ENCODE measurements at regions not wholly inside any gene's neighbourhood (a gene's known extent, or its start where the extent isn't known, plus 50 kb on each side); places are given as distances from the start of the nearest gene placed in this dataset.
"Not testable (repeated sequence)": the region's sequence is repeated elsewhere in the genome, so short reads cannot be mapped to it uniquely, and the experiment has no call there.

DNA sequence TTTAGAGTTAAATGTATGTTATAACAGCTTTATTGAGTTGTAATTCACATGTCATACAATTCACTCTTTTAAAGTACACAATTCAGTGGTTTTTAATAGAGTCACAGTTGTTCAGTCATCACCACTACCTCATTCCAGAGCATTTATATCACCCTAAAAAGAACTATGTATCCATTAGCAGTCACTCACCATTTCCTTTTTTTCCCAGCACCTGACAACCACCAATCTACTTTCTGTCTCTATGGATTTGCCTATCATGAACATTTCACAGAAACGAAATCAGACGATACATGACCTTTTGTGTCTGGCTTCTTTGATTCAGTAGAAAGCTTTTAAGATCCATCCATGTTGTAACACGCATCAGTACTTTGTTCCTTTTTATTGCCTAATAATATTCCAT lies 52.9 kb upstream of the FRAS1 start:
- no peaks in the 10 kb centered on the region for H3K9me3 Mint-ChIP-seq
- H3K27me3 Mint-ChIP-seq = no peaks in the 10 kb centered on the region
- no peak overlapping the region for H3K4me3 Mint-ChIP-seq
- no peaks in the 10 kb centered on the region for H3K4me1 Mint-ChIP-seq
- CTCF ChIA-PET = interaction anchor here (1.0 kb wide), 1 partner anchor 57 kb away, joined by 4 read pairs; no protein-coding TSS in a partner anchor
- no peak overlapping the region for H3K27ac Mint-ChIP-seq
- DNase-seq = no peak
- no peaks in the 10 kb centered on the region for H3K36me3 Mint-ChIP-seq

GRCh38 chr4:78005086-78005485 lies 52.0 kb upstream of the FRAS1 start:
- H3K27ac Mint-ChIP-seq = no peak overlapping the region
- H3K9me3 Mint-ChIP-seq = peaks cover 2% of the 10 kb centered on the region
- H3K4me1 Mint-ChIP-seq = no peaks in the 10 kb centered on the region
- DNase-seq = no peak
- no peaks in the 10 kb centered on the region for H3K36me3 Mint-ChIP-seq
- CTCF ChIA-PET = interaction anchor here (1.0 kb wide), 1 partner anchor 56 kb away, joined by 4 read pairs; no protein-coding TSS in a partner anchor
- H3K4me3 Mint-ChIP-seq = no peak overlapping the region
- H3K27me3 Mint-ChIP-seq = no peaks in the 10 kb centered on the region

DNA sequence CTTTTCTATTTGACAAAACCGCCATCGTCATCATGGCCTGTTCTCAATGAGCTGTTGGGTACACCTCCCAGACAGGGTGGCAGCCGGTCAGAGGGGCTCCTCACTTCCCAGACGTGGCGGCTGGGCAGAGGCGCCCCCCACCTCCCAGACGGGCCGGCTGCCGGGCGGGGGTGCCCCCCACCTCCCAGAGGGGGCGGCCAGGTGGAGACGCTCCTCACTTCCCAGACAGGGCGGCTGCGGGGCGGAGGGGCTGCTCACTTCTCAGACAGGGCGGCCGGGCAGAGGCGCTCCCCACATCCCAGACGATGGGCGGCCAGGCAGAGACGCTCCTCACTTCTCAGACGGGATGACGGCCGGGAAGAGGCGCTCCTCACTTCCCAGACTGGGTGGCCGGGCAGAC lies 50.1 kb upstream of the FRAS1 start:
- peaks cover 13% of the 10 kb centered on the region for H3K9me3 Mint-ChIP-seq
- H3K27me3 Mint-ChIP-seq, H3K36me3 Mint-ChIP-seq, DNase-seq, H3K4me1 Mint-ChIP-seq, H3K4me3 Mint-ChIP-seq, CTCF ChIA-PET, H3K27ac Mint-ChIP-seq: not testable (repeated sequence)
